GM13976 (cell line): ENCODE measurements at regions not wholly inside any gene's neighbourhood (a gene's known extent, or its start where the extent isn't known, plus 50 kb on each side); places are given as distances from the start of the nearest gene placed in this dataset.
"Not testable (repeated sequence)": the region's sequence is repeated elsewhere in the genome, so short reads cannot be mapped to it uniquely, and the experiment has no call there.

ENCODE experiments used
- DNase-seq: peaks from one replicate; pipeline ENCODE4 v3.0.0; 2012; ENCODE audit warnings: low spot score
- CTCF ChIP-seq: IDR thresholded peaks from 2 replicates; pipeline ENCODE4 v1.5.1; 2012; ENCODE audit warnings: borderline replicate concordance, mild to moderate bottlenecking; ENCODE audit not compliant: insufficient read depth; ENCODE audit errors: extremely low read depth, missing control alignments, control extremely low read depth
- in situ Hi-C: fragments of 300-500 bp; cut with MboI; formaldehyde crosslinking; loops from one replicate; pipeline ENCODE4 v1.12.0; 2022; ENCODE audit warnings: low sequenced_read_pairs, mixed read lengths, inconsistent platforms; ENCODE audit not compliant: unreplicated experiment

GRCh38 chr2:224098481-224099230 lies 59.6 kb upstream of the SERPINE2 start:
- no peak for TF ChIP-seq CTCF
- in situ Hi-C loops, result no loop called here
- no peak for DNase-seq

GRCh38 chr2:224094413-224094812 lies 55.3 kb upstream of the SERPINE2 start:
- in situ Hi-C loops, result no loop called here
- no peak for TF ChIP-seq CTCF
- no peak for DNase-seq

- DNase-seq, in situ Hi-C loops: not testable (repeated sequence)
Observed at GRCh38 chr2:224091671-224092070, 52.6 kb upstream of the SERPINE2 start.

- DNase-seq, in situ Hi-C loops: not testable (repeated sequence)
Observed at GRCh38 chr2:224089606-224090005, 50.5 kb upstream of the SERPINE2 start.
